IPS-NIHi11 (cell line): ENCODE measurements at regions not wholly inside any gene's neighbourhood (a gene's known extent, or its start where the extent isn't known, plus 50 kb on each side); places are given as distances from the start of the nearest gene placed in this dataset.

Source experiments
- DNase-seq: peaks from one replicate; pipeline ENCODE4 v3.0.0; 2012; ENCODE audit warnings: mixed read lengths, low spot score

DNA sequence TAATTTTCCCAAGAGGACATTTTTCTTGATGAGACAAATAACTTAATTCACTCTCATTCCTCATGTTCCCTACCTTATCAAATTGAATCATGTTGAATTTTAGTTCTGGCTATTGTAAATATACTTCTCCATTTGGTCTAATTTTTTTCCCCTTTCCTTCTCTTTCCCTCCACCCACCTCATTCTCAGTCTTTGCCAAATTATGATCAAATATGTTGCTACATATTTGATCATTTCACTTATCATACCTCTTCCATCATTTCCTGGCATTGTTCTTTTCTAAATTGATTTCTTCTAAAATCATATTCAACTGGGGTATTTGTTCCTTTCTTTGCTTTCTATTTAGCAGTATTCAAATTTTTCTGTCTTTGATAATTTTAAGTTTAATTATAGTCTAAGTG is 52.3 kb downstream of the HDGFL1 start:
- no peak for DNase-seq

- DNase-seq, result no peak
Measured at GRCh38 chr6:22622351-22622750, 53.0 kb downstream of the HDGFL1 start.

DNA sequence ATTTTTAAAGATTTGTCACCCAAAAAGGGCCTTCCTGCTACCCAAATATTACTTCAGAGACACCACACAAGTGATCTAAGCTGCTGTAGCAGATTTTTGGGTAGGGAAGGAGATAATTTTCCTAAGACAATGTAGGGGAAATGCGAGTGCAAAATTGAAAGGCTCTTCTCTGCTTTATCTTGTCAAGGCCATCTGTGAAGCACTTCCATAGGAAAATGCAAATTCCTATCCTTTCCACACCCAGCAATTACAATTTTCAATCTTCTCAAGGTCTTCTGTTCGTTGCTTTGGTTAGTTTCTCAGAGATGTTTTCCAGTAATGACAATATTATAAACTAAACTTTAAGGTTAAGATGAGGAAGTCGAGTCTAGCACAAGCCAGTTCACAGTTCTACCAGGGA is 53.4 kb downstream of the HDGFL1 start:
- DNase-seq, result no peak

GRCh38 chr6:22627644-22628043 is 58.3 kb downstream of the HDGFL1 start:
- DNase-seq, result no peak

- DNase-seq, result no peak
Measured at GRCh38 chr6:22631091-22631490, 61.7 kb downstream of the HDGFL1 start.

DNA sequence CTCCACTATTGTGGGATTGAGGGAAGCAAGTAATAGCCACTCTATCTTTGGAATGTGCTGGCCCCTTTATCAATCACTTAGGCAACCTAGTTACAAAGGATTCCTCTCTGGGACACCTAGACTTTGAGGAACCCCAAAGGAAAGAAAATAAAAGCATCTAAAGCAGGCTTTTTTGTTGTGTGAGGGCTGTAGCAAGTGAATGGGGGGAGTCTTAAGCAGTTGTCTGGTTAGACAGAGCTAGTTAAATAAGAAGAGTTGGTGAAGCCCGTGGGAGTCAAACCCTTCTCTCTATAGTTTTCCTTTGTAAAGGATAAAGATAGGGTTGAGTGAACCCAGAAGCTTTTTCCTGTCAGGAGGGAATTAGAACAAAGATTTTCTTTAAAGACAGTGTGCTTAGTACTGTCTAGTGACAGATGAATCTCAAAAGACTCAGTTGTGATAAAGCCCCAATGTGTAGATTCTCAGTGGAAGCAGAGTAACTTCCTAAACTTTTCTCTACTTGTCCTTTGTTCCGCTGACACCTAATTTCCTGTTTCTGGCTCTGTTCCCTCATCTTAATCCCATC is 63.3 kb downstream of the HDGFL1 start:
- DNase-seq, result no peak

- no peak for DNase-seq
Measured at GRCh38 chr6:22636452-22636851, 67.1 kb downstream of the HDGFL1 start.

GRCh38 chr6:22637782-22638181 is 68.4 kb downstream of the HDGFL1 start:
- no peak for DNase-seq

DNA sequence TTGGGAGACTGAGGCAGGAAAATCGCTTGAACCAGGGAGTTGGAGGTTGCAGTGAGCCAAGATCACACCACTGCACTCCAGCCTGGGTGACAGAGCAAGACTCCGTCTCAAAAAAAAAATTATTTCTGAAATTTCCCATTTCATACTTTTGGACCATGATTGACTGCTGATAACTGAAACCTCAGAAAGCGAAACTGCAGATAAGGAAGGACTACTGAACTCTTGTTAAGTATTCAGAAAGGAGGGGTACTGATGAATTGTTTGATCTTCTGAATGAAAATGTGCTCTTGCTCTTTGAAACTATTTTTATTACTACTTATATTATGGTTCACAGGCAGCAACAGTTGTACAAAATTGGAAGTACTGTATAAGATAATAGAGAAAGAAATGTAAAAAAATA is 69.0 kb downstream of the HDGFL1 start:
- DNase-seq, result no peak

DNA sequence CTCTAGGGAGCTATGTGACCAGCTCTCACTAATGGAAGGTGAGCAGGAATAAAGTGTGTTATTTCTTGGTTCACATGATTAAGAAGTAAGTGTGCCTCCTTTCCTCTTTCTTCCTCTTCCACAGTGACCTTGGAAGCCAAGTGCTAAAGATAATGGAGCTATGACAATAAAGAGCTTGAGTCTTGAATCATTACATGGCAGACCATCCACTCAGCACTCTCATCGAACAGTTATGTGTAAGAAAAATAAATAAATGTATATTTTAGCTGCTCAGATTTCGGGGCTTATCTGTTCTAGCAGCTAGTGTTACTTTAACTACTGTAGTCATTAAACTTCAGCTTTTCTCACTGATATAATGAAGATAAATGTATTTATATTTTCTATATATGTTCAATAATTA is 72.9 kb downstream of the HDGFL1 start:
- no peak for DNase-seq

DNA sequence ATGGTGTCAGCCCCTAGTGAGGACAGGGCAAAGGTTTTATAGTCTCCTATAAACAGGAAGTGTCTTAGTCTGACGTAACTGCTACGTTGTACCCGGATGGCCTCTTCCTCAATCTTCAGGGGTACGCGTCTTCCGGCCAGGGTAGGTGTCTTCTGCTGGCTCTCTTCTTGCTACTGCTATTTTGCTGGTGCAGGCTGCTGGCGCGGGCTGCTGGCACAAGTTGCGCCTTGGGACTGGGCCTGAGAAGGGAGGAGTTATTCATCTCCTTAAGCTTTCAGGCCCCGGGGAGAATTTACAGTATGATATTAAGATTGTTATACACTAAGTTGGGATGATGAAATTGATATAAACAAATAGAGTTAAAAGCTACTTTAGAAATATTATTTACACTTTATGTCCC is 74.4 kb downstream of the HDGFL1 start:
- no peak for DNase-seq

DNA sequence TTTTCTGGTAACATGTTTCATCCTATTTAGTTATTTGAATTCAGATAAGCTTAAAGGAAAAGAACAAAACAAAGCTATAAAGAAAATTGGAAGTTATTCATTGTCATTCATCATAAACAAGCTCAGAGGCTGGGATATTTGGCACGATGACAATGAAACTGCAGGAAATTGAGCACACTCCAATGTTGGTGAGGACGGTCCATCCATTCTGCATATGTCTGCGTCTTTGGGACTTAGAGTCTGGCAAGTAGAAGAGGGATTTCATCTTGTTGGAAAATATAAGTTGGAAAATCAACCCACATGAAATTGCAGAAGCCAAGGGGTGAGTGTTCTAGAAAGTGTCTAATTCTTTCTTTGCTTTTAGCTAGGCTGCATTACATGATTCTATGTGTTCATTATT is 78.4 kb downstream of the HDGFL1 start:
- no peak for DNase-seq

DNA sequence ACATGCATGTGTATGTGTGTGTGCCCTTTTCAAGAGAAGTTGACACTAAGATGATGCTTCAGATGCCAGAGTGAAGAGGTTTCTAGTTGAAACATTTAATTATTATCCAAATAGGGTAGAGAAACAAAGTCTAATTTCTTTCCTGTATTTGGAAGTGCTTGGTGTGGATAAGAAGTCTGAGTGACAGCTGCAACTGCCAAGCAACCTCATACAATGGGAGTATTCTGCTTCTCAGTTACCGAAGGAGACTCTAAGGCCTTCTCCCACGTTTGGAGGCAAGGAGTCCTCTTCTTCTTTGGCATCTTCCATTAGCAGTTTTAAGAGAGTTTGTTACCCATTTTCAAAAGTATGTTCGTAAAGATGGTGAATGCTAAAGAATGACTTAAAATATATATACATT is 82.4 kb downstream of the HDGFL1 start:
- DNase-seq, result no peak

GRCh38 chr6:22653980-22654610 is 84.7 kb downstream of the HDGFL1 start:
- DNase-seq, result no peak

- no peak for DNase-seq
Measured at GRCh38 chr6:22656706-22657351, 87.5 kb downstream of the HDGFL1 start.

DNA sequence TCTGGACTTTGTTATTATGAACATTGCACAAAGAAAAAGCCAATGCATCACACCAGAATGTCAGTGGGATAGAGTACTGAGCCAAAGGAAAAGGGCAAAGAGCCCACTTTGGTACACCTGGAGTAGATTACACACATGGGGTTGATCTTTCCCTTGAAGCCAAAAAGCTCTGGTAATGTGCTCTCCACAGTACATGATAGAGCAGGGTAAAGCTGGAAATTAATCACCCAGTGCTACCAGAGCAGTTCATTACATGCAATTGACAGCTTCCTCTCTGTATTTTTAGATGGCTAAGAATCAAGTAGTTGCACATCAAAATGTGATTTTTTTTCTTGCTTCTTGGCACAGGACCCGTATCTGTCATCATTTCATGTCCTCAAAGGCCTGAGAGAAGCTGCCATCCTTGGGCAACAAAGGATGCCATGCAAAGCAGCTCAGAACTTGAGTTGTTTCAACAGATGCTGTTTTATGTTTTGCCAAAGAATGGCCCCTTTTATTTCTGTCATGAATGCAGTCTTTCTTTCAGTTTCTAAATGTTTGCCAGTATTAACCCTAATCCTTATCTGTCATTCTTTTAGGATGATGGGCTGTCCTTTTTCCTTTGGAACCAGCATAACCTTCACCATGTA is 88.1 kb downstream of the HDGFL1 start:
- no peak for DNase-seq

DNA sequence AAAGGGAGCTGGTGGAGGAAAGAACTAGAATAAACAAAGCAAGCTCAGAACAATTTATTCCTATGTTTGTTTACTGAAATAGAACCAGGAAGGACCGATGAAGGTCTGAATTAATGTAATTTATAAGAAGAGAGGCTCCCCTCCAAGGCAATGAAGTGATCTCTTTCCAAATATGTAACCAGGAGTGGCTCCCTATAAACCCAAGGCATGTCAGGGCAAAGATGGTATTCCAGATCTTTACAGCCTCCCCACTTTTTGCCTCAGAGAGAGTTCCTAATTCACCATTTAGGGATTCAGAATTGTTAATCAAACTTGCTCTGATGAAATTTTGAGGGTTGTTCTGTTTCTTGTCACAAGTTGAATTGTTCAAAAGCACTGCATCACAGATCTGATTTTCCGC is 88.8 kb downstream of the HDGFL1 start:
- no peak for DNase-seq

GRCh38 chr6:22658934-22659333 is 89.6 kb downstream of the HDGFL1 start:
- no peak for DNase-seq

DNA sequence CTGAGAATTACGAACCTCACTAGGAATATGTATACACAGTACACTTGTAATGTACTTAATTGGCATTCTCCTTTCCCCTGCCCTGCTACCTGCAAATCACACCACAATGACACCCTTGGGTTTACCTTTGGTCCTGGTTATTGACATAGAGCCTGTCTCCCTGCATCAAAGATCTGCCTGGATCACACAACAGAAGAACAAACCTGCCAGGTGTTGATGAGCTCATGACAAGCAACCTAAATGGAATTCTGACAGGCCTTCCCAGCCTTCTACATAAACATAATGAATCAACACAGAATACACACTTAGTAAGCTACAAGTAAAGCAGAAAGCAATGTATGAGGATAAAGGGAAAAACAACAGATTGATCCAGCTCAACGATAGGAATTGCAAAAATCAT is 95.6 kb downstream of the HDGFL1 start:
- no peak for DNase-seq

GRCh38 chr6:22666021-22666420 is 96.7 kb downstream of the HDGFL1 start:
- DNase-seq, result no peak

GRCh38 chr6:22666586-22666985 is 97.2 kb downstream of the HDGFL1 start:
- no peak for DNase-seq

DNA sequence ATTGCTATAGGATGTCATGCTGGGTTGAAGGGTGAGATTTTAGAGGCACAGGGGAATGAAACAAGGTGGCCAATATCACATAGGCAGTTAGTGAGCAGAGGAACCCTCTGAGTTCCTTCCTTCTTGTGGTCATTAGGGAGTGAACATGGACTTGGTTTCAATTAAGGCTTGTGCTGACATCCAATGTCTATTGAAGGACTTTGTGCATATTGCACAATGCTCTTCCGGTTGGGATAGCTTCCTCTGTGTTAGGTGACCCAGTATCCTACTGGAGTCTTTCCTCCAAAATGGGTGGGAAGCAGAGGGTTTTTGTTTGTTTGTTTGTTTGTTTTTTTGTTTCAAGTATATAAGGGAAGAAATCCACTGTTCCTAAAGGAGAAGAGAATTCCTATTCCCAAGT is 98.5 kb downstream of the HDGFL1 start:
- DNase-seq, result no peak

- no peak for DNase-seq
Measured at GRCh38 chr6:22668307-22668706, 98.9 kb downstream of the HDGFL1 start.
